HepG2 (cell line): ENCODE measurements at regions not wholly inside any gene's neighbourhood (a gene's known extent, or its start where the extent isn't known, plus 50 kb on each side); places are given as distances from the start of the nearest gene placed in this dataset.

Source experiments
- BCL6 ChIP-seq: IDR thresholded peaks from 2 replicates; pipeline ENCODE4 v1.6.1; 2016; ENCODE audit warnings: missing genetic modification reagents, missing compliant biosample characterization
- EEA1 ChIP-seq: sonication (generic); formaldehyde crosslinking; IDR thresholded peaks from 2 replicates; pipeline ENCODE4 v1.5.1; 2020; ENCODE audit warnings: mild to moderate bottlenecking, missing genetic modification reagents, borderline replicate concordance
- EP300 ChIP-seq, 3 experiments: sonication (generic) in 1 of 3; formaldehyde crosslinking in 1 of 3; IDR thresholded peaks; 2 replicates each; pipeline versions ENCODE4 v1.5.1 to v1.6.1; 2011 to 2020; ENCODE audit warnings: low read depth in 2 of 3, low read length in 2 of 3, borderline replicate concordance in 1 of 3, improper control_type of control experiment in 1 of 3, mild to moderate bottlenecking in 1 of 3, missing genetic modification reagents in 1 of 3, moderate library complexity in 1 of 3
- GATA4 ChIP-seq: sonication (generic); IDR thresholded peaks from 2 replicates; pipeline ENCODE4 v1.6.1; 2016; ENCODE audit warnings: antibody characterized with exemption, low read depth, borderline replicate concordance
- MTF2 ChIP-seq: sonication (generic); formaldehyde crosslinking; IDR thresholded peaks from 2 replicates; pipeline ENCODE4 v1.5.0; 2020; ENCODE audit warnings: missing genetic modification reagents, borderline replicate concordance
- NFIB ChIP-seq: sonication (generic); formaldehyde crosslinking; IDR thresholded peaks from 2 replicates; pipeline ENCODE4 v1.9.0; 2021; ENCODE audit warnings: missing genetic modification reagents, mild to moderate bottlenecking, borderline replicate concordance
- RFX3 ChIP-seq: IDR thresholded peaks from 2 replicates; pipeline ENCODE4 v1.6.1; 2016; ENCODE audit warnings: missing biosample characterization, missing genetic modification reagents
- SMC3 ChIP-seq: IDR thresholded peaks from 2 replicates; pipeline ENCODE4 v1.6.1; 2011; ENCODE audit warnings: low read length, improper control_type of control experiment
- SSRP1 ChIP-seq: IDR thresholded peaks from 2 replicates; pipeline ENCODE4 v1.6.1; 2016; ENCODE audit warnings: control low read depth
- WIZ ChIP-seq: sonication (generic); formaldehyde crosslinking; IDR thresholded peaks from 2 replicates; pipeline ENCODE4 v1.5.1; 2020; ENCODE audit warnings: mild to moderate bottlenecking, missing genetic modification reagents
- ZMYM2 ChIP-seq: sonication (generic); formaldehyde crosslinking; IDR thresholded peaks from 2 replicates; pipeline ENCODE4 v1.8.0; 2022; ENCODE audit warnings: mild to moderate bottlenecking, missing genetic modification reagents
- ZNF260 ChIP-seq: sonication (generic); formaldehyde crosslinking; IDR thresholded peaks from 2 replicates; pipeline ENCODE4 v1.4.0; 2020; ENCODE audit warnings: missing genetic modification reagents, low read depth, mild to moderate bottlenecking, borderline replicate concordance
- ZNF547 ChIP-seq: sonication (generic); formaldehyde crosslinking; IDR thresholded peaks from 2 replicates; pipeline ENCODE4 v1.5.1; 2020; ENCODE audit warnings: mild to moderate bottlenecking, missing genetic modification reagents
- TF ChIP-seq, protein P1 (sequence below): sonication (generic); formaldehyde crosslinking; IDR thresholded peaks from 2 replicates; pipeline ENCODE4 v1.4.0; 2020; ENCODE audit warnings: mild to moderate bottlenecking, low read depth, missing genetic modification reagents
- TF ChIP-seq, protein P2 (sequence below): sonication (generic); formaldehyde crosslinking; IDR thresholded peaks from 2 replicates; pipeline ENCODE4 v1.5.0; 2020; ENCODE audit warnings: mild to moderate bottlenecking, missing genetic modification reagents
- TF ChIP-seq, protein P3 (sequence below): sonication (generic); formaldehyde crosslinking; IDR thresholded peaks from 2 replicates; pipeline ENCODE4 v1.4.0; 2020; ENCODE audit warnings: mild to moderate bottlenecking, missing genetic modification reagents
- TF ChIP-seq, protein P4 (sequence below): IDR thresholded peaks from 2 replicates; pipeline ENCODE4 v1.6.1; 2016; ENCODE audit warnings: missing genetic modification reagents, missing compliant biosample characterization

DNA sequence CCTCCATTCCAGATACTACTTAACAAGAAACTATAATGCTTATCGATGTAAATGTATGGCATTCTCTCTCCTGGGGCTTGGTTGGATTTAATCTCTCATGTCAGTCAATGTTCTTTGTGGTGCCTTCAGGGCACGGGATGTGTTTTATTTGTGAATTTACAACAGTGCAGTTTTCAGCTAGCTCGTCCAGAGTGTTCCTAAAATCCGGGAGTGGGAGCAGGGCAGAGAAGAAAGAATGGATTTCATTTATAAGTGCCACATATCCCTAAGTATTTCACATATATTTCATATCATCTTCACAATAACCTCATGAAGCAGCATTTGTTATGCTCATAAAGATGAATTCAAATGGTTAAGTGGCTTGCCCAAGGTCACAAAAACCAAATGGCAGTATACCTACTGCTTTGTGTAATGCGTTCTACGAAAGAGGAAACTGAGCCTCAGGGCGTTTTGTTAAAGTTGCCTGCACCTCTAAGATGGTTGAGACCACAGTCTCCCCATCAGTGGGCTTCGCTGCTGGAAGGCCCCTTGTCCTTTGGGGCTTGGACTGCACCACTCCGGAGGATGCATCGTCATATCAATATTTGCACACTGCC is 134.7 kb upstream of the MGAT5 start (continued):
- no peak for TF ChIP-seq SMC3
- no peak for TF ChIP-seq ZNF547 (CRISPR knock-in tag)
- TF ChIP-seq, protein P1, sequence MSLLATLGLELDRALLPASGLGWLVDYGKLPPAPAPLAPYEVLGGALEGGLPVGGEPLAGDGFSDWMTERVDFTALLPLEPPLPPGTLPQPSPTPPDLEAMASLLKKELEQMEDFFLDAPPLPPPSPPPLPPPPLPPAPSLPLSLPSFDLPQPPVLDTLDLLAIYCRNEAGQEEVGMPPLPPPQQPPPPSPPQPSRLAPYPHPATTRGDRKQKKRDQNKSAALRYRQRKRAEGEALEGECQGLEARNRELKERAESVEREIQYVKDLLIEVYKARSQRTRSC (CRISPR knock-in tag) = no peak
- TF ChIP-seq NFIB (CRISPR knock-in tag) = 0 out of 2 replicates have a peak, but pooled peaks have one; percentile 58
- TF ChIP-seq EEA1 (CRISPR knock-in tag) = 0 out of 2 replicates have a peak, but pooled peaks have one; percentile 34
- TF ChIP-seq, protein P2, sequence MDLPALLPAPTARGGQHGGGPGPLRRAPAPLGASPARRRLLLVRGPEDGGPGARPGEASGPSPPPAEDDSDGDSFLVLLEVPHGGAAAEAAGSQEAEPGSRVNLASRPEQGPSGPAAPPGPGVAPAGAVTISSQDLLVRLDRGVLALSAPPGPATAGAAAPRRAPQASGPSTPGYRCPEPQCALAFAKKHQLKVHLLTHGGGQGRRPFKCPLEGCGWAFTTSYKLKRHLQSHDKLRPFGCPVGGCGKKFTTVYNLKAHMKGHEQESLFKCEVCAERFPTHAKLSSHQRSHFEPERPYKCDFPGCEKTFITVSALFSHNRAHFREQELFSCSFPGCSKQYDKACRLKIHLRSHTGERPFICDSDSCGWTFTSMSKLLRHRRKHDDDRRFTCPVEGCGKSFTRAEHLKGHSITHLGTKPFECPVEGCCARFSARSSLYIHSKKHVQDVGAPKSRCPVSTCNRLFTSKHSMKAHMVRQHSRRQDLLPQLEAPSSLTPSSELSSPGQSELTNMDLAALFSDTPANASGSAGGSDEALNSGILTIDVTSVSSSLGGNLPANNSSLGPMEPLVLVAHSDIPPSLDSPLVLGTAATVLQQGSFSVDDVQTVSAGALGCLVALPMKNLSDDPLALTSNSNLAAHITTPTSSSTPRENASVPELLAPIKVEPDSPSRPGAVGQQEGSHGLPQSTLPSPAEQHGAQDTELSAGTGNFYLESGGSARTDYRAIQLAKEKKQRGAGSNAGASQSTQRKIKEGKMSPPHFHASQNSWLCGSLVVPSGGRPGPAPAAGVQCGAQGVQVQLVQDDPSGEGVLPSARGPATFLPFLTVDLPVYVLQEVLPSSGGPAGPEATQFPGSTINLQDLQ (CRISPR knock-in tag) = no peak
- 0 out of 4 replicates have a peak, but pooled peaks of 1 of the 2 experiments have one; percentile 8 for TF ChIP-seq EP300 (IDR thresholded peaks at IDR 0.05; ENCODE audit: low read depth in 2 of 2, low read length in 2 of 2)
- TF ChIP-seq EP300 (CRISPR knock-in tag; IDR thresholded peaks at IDR 0.05; ENCODE audit: borderline replicate concordance) = no peak
- TF ChIP-seq ZNF260 (CRISPR knock-in tag) = no peak
- TF ChIP-seq ZMYM2 (CRISPR knock-in tag) = no peak
- TF ChIP-seq, protein P3, sequence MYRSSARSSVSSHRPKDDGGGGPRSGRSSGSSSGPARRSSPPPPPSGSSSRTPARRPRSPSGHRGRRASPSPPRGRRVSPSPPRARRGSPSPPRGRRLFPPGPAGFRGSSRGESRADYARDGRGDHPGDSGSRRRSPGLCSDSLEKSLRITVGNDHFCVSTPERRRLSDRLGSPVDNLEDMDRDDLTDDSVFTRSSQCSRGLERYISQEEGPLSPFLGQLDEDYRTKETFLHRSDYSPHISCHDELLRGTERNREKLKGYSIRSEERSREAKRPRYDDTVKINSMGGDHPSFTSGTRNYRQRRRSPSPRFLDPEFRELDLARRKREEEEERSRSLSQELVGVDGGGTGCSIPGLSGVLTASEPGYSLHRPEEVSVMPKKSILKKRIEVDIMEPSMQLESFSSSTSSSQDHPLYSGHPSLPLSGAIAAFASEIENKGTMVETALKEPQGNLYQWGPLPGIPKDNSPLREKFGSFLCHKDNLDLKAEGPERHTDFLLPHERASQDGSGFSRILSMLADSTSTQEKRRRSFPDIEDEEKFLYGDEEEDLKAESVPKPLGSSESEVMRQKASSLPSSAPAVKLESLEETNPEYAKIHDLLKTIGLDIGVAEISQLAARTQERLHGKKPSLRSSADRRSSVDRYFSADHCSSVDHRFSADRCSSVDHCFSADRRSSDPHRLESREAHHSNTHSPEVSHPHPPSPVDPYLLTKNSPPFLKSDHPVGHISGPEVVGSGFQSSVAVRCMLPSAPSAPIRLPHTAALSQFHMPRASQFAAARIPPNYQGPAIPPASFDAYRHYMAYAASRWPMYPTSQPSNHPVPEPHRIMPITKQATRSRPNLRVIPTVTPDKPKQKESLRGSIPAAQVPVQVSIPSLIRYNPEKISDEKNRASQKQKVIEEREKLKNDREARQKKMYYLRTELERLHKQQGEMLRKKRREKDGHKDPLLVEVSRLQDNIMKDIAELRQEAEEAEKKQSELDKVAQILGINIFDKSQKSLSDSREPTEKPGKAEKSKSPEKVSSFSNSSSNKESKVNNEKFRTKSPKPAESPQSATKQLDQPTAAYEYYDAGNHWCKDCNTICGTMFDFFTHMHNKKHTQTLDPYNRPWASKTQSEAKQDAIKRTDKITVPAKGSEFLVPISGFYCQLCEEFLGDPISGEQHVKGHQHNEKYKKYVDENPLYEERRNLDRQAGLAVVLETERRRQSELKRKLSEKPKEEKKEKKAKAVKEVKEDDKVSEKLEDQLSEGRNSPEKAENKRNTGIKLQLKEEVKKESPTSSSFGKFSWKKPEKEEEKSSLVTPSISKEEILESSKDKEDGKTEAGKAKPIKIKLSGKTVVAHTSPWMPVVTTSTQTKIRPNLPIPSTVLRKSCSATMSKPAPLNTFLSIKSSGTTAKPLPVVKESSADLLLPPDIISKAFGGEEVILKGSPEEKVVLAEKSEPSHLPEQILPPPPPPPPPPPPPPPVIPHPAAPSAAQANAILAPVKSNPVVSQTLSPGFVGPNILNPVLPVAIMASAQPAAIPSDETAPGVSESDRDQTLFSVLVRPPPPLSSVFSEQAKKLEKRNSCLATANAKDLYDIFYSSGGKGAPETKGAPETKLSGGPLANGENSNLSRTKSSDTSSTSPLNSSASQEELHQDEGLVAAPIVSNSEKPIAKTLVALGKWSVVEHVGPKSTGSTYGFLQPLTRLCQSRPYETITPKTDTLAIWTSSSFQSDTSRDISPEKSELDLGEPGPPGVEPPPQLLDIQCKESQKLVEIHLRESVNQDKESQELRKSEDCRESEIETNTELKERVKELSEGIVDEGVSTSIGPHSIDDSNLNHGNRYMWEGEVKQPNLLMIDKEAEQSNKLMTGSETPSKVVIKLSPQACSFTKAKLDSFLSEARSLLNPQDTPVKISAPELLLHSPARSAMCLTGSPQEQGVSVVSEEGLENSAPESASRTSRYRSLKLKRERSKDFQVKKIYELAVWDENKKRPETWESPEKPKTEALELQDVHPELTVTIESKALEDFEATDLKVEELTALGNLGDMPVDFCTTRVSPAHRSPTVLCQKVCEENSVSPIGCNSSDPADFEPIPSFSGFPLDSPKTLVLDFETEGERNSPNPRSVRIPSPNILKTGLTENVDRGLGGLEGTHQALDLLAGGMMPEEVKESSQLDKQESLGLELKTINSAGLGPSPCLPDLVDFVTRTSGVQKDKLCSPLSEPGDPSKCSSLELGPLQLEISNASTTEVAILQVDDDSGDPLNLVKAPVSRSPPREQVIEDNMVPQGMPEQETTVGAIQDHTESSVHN (CRISPR knock-in tag) = 0 out of 2 replicates have a peak, but pooled peaks have one; percentile 18
- TF ChIP-seq SSRP1 (CRISPR knock-in tag) = 0 out of 2 replicates have a peak, but pooled peaks have one; percentile 43
- TF ChIP-seq, protein P4, sequence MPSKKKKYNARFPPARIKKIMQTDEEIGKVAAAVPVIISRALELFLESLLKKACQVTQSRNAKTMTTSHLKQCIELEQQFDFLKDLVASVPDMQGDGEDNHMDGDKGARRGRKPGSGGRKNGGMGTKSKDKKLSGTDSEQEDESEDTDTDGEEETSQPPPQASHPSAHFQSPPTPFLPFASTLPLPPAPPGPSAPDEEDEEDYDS (CRISPR knock-in tag) = no peak
- no peak for TF ChIP-seq MTF2
- no peak for TF ChIP-seq WIZ (CRISPR knock-in tag)
- TF ChIP-seq GATA4 = 0 out of 2 replicates have a peak, but pooled peaks have one; percentile 2
- TF ChIP-seq BCL6 = peak; percentile 38
- no peak for TF ChIP-seq RFX3 (CRISPR knock-in tag)
